ENCODE measurements at regions not wholly inside any gene's neighbourhood (a gene's known extent, or its start where the extent isn't known, plus 50 kb on each side); places are given as distances from the start of the nearest gene placed in this dataset.

GRCh38 chr11:10387206-10388083, 67.6 kb upstream of the AMPD3 start:
- no peak for DNase-seq

- DNase-seq = no peak
Observed at GRCh38 chr11:10388101-10388500, 67.0 kb upstream of the AMPD3 start.

- DNase-seq = no peak
Observed at GRCh38 chr11:10388574-10388973, 66.5 kb upstream of the AMPD3 start.

GRCh38 chr11:10390375-10390774, 64.7 kb upstream of the AMPD3 start:
- no peak for DNase-seq

DNA sequence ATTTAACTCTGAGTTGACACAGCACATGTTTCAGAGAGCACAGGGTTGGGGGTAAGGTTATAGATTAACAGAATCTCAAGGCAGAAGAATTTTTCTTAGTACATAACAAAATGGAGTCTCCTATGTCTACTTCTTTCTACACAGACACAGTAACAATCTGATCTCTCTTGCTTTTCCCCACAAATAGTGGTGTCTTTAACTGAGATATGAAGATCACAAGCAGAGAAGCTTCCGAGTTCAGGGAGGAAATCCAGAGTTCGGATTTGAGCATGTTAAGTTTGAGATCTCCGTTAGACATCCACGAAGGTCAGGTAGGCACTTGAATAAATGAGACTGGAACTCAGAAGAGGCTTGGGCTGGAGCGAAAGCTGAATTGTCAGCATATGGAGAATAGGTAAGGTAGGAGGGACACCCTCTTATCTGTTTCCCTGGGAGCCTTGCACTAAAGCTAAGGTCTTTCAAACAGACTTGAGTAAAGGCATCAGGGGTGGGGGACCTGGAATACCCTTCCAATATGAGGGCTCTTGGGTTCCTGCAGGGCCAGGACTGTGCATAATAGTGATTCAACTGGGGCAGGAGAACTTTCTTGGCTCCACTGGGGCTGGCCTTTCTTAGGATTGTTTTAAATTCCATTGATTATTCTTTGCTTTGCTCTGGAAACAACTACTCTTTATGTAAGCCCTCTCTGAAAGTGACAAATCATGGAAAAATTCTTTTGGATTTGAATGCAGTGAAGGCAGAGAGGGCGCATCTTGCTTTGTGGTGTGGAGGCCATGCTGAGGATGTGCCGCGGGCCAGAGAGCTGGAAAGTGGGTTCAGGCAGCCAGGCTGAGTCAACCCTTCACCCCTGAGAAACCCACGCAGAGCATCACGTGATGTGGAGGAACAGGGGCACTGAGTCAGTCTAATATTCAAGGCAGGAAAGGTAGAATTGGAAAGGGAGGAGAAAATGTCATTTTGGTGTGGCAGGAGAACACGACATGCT, 62.7 kb upstream of the AMPD3 start:
- DNase-seq = no peak

DNA sequence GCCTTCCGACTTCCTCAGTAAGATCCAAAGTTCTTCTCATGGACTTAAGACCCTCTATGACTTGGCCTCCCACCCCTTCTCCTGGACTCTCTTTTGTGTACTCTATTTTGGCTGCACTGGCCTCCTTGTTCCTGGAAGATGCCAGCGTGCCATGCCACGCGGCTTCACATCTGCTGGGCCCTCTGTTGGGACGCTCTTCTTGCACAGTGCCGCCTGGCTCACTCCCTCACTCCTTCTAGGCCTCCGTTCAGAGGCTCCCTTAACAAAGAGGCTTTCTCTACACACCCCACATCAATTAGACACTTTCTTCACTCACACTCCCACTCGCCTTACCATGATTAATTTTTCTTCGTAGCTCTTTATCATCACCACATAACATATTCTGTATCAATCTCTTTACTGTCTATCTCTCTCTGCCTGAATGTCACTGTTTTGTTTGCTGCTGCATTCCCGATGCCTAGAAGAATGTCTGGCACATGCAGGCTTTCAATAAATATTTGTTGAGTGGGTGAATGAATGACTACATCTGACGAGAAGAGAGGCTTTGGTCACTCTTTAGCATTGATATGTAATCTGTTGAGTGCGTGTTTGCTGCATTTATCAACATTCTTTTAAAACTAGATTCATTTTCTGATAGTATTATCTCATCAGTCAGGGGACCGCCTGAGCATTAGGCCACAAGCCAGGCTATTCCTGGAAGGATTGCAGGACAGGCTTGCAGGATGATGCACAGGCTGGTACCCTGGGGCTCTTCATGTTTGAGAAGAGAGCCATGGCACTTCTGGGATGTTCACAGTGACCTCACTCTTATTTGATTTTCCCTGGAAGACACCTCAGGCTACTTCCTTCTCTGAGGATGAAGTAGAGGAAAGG, 60.6 kb upstream of the AMPD3 start:
- no peak for DNase-seq

GRCh38 chr11:10395166-10395897, 59.7 kb upstream of the AMPD3 start:
- DNase-seq = no peak

DNA sequence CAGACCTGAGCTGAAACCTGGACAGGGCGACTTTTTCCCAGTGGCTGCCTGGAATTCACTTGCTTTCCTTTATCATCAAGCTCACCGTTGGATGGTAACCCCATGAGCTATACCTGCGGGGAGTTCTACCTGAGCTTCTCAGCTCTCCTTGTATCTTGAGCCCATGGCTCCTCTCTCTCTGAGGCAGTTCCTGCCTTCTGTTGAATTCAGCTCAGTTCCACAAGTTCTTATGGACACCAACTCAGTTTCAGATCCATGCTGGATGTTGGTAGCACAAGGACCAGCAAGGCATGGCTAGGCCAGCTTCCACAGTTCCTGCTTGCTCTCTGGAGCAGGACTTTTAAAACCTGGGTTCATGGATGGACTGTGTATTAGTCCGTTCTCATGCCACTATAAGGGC, 58.3 kb upstream of the AMPD3 start:
- no peak for DNase-seq

DNA sequence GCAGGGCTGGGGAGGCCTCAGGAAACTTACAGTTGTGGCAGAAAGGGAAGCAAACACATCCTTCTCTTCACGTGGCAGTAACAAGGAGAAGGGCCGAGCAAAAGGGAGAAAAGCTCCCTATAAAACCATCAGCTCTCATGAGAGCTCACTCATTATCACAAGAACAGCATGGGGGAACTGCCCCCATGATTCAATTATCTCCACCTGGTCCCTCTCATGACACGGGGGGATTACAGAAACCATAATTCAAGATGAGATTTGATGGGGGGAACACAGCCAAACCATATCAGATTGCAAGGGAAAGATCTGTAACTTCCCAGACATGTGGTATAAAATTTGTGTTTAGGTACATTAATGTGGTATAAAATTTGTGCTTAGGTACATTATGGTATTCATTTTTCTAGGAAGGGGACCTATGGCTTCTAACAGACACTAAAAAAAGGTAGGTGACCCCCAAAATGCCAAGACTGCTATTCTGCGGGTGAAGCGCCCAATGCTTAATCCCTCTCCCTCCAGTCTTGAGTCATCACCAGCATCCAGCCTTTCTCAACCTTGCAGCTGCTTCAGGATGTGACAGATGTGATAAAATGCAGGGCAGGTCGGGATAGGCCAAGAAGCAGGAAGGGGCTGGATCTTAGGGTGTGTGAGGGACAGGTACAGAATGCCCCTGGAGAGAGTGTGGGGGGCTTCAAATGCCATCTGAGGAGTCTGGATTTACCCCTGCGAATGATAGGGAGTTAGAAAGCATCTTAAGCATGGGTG, 57.7 kb upstream of the AMPD3 start:
- no peak for DNase-seq

DNA sequence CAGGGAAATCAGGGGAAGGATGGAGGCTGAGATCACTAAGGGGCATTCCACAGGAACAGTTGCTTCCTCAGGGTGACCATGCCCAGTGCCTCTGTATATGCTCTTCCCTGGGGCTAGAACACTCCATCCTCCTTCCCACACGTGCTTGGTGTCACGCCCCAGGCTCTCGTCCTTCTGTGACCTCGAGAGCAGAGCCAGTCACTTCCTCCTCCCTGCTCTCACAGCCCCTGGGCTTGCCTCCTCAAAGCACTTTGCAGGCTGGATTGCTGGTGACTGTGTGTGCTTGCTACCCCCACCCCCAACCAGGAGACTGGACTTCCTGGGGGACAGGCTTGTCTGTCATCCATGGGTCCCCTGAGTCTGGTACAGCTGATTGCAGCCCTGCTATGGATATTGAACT, 56.5 kb upstream of the AMPD3 start:
- no peak for DNase-seq

- no peak for DNase-seq
Observed at GRCh38 chr11:10400856-10401255, 54.2 kb upstream of the AMPD3 start.

- no peak for DNase-seq
Observed at GRCh38 chr11:10401256-10401655, 53.8 kb upstream of the AMPD3 start.

GRCh38 chr11:10401696-10402392, 53.2 kb upstream of the AMPD3 start:
- no peak for DNase-seq

Measured in activated CD4-positive, alpha-beta T cell treated with anti-CD3 and anti-CD28 coated beads, Interleukin-2, amount 50 U/mL, for 16 hours (primary cell).